ENCODE measurements at regions not wholly inside any gene's neighbourhood (a gene's known extent, or its start where the extent isn't known, plus 50 kb on each side); places are given as distances from the start of the nearest gene placed in this dataset.

GRCh38 chr12:130014485-130014807, 110.6 kb upstream of the TMEM132D start:
- no peak for ATAC-seq (ENCODE audit: poor library complexity)
- intact Hi-C loops (cut with DNase I): no loop called here
- no peak for DNase-seq

DNA sequence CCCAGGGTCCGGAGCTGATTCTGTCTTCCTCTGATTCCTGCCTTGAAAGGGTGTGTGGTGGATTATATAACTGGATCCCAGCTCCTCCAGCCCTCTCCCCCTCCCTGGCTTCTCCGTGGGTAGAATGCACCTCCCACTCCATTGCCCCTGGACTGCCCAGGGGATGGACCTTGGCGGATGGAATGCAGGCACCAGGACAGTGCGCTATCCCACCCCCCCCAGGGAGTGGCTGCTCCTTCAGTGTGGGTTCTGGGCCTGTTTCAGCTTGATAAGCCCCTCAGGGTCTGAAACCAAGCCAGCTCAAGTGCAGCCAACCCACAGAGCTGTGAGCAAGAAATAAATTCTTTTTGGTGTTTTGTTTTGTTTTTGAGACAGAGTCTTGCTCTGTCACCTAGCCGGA, 112.4 kb upstream of the TMEM132D start:
- intact Hi-C loops (cut with DNase I): no loop called here
- DNase-seq (no peak), ATAC-seq (ENCODE audit: poor library complexity) (no peak)

GRCh38 chr12:130016986-130017385, 113.2 kb upstream of the TMEM132D start:
- no peak for ATAC-seq (ENCODE audit: poor library complexity)
- no peak for DNase-seq
- intact Hi-C loops (cut with DNase I): no loop called here

DNA sequence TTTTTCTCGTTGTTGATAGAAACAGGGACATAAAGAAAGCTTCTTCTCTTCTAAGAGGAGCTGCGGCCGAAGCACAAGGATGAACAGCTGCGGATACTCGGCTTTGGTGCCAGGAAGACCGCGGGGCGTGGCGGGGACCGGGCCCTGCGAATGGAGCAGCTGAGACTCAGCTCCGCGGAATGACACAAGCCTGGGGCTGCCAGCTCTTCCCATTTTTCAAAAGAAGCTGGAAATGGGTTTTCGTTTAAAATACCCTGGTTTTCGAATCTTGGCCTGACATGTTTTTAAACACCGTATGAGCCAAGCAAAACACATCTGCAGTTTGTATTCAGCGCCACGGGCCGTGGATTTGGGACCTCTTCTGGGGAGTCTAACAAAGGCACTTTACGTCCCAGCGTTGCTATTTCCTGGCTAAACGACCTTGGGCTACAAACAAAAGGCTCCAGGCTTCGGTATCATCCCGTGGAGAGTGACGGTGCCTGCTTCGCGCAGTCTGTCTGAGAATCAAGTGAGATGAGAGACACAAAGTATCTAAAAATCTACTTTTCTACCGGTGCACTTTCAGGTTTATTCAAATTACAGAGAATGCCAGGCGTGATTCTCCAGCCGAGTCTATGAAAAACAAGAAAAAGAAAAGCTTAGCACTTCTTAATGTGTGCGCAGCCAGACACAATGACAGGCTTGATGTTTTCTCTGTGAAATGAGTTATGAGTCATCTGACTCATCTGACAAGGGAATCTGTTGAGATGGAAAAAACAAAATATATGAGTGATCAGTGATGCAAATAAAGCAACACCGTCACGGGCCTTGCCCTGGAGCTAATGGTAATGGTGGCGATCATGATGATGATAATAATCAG, 114.0 kb upstream of the TMEM132D start:
- DNase-seq: no peak
- intact Hi-C loops (cut with DNase I): no loop called here
- no peak for ATAC-seq (ENCODE audit: poor library complexity)

DNA sequence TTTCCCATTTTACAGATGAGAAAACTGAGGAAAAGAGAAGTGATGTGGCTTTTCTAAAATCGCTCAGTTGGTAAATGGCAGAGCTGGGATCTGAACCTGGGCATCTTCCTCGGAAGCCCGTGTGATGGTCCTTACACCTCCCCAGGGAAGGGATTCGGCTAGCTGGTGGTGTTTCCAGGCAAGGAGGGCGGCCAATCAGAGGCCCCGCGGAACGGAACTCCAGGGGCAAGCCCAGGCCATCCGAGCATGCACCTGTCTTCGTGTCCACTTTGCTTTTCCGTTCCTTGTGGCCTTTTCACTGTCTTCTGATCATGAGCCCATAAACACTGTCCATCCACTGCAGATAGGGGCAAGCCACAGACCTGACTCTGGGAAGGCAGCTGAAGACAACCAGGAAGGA, 114.8 kb upstream of the TMEM132D start:
- no peak for ATAC-seq (ENCODE audit: poor library complexity)
- intact Hi-C loops (cut with DNase I): no loop called here
- DNase-seq: no peak

- DNase-seq (no peak), ATAC-seq (ENCODE audit: poor library complexity) (no peak)
- intact Hi-C loops (cut with DNase I): no loop called here
Measured at GRCh38 chr12:130026608-130027176, 122.9 kb upstream of the TMEM132D start.

DNA sequence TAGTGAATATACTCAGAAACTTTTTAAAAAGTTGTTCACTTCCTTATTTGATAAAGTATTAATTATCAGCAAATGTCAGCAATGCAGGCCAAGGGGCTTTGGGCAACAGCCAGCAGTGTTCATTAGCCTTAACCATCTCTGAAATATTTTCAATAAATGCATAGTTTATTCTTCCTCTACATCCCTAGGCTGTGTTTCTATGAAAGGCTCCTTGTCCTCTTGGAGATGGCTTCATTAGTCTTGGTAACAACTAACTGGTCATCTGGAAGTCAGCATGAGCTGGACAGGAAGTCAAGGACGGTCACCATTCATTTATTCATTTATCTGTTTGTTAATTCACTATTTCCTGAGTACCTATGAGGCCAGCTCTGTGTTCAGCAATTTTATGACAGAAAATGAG, 124.0 kb upstream of the TMEM132D start:
- DNase-seq (no peak), ATAC-seq (ENCODE audit: poor library complexity) (no peak)
- intact Hi-C loops (cut with DNase I): no loop called here

DNA sequence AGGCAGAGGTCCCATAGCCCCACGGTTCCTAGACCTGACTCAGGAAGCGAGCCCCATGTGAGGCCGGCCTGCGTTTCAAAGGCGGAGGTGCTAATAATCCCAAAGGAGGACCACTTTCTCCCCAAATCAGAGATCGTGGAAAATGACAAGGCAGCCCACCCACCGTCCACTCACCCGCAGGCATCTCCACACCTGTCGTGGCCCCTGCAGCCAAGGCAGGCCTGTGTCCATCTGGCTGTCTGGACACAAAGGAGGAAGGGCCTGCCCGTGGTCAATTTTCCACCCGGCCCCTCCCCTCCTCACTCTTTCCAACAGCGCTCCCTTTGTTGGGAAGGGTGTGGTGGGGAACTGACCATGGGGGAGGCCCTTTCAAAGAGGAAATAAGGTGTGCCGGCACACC, 125.3 kb upstream of the TMEM132D start:
- intact Hi-C loops (cut with DNase I): no loop called here
- DNase-seq (no peak), ATAC-seq (ENCODE audit: poor library complexity) (no peak)

GRCh38 chr12:130031041-130031440, 127.2 kb upstream of the TMEM132D start:
- ATAC-seq (ENCODE audit: poor library complexity): no peak
- intact Hi-C loops (cut with DNase I): no loop called here
- DNase-seq: no peak

DNA sequence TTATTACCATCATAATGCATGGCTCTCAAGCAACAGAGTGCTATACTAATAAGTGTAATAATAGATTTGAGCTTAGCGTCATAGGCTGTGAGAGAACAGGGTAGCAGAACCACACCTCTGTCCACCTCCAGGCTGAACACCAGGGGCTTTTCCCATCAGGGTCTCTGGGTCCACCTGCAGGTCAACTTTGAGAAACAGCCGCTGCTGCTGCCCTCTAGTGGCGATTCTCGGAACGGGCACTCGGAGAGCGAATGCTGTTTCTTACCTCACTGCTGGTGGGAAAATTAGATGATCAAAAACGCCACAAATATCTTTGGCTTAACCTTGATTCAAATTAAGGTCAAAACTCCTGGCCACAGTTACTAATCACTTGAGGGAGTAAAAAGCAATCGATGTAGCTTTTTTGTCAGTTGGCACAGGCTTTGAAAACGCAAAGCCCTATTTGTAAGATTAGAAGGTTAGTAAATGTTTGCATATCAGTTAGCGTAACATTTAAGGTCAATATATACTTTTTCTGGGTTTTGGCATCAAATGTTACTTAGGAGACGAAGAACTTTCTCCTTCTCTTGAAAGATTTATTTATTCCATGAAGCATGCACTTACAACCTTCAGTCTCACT, 127.9 kb upstream of the TMEM132D start:
- ATAC-seq (ENCODE audit: poor library complexity) (no peak), DNase-seq (peak; percentile 72)
- intact Hi-C loops (cut with DNase I): no loop called here

DNA sequence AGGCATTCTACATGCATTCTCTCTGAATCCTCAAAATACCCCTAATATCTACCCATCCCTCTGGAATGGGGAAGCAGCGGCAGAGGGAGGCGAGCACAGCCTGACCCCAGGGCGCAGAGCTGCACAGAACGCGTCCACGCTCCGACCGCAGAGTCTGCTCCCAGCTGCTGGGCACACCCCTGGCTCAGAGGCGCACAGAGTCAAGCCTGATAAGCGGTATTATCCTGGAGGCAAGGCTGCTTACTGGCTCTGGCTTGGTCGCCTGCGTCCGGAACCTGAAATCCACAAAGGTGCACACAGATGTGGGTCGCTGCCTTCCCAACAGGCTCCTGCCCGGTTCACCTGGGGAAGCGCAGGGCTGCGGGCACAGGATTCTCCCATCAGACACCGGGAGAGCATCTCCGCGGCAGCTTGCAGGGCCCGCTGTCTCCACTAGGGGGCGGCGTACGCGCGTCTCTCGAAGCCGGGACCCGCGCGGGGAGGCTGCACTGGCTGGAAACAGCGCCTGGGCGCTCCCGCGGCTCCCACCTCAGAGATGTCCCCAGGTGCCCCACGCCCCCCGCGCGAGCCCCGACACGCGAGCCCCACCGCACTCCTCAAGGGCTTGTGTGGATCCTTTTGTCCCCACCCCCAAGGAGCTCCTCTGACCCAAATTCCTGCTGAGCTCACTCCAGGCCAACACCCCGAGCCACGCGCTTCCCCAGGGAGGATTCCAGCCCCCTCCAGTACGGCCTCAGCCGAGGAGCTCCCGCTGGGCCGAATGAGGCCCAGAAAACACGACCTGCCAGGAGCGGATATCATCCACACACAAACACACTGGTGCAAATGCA, 120.1 kb upstream of the FZD10 start:
- ATAC-seq (ENCODE audit: poor library complexity): no peak
- intact Hi-C loops (cut with DNase I): no loop called here
- peak; percentile 59 for DNase-seq

DNA sequence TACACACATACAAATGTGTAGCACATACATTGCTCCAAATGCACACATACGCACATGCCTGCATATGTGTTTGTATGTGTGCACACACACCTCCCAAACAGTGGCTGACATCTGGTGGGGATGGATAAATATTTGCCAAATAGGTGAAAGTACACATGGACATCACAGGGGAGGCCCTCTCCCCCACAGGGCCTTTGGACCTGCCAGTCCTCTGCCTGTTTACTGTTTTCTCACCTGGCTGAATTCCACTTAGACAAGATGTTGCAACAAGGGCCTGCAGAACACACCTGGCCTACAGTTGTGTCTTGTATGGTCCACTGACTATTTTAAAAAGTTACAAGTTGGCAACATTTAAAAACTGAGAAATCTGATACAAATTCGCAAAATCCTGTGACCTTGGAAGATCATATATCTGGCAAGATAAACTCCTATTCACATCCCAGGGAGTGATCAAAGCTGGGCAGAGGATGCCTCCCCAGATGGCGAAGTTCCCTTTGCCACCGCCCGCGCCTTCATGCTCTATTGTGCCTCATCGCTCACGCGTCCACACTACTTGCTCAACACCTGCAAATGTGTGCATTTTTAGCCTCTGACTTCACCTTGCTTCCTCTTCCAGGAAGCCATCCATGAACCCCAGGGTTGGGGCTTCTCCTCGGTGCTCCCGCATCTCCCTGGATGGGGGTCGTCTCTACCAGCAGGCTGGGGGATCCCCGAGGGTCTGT, 118.4 kb upstream of the FZD10 start:
- DNase-seq (no peak), ATAC-seq (ENCODE audit: poor library complexity) (no peak)
- intact Hi-C loops (cut with DNase I): no loop called here

GRCh38 chr12:130044991-130045621, 117.2 kb upstream of the FZD10 start:
- intact Hi-C loops (cut with DNase I): no loop called here
- no peak for DNase-seq
- no peak for ATAC-seq (ENCODE audit: poor library complexity)

GRCh38 chr12:130049666-130050065, 112.6 kb upstream of the FZD10 start:
- intact Hi-C loops (cut with DNase I): no loop called here
- no peak for ATAC-seq (ENCODE audit: poor library complexity)

DNA sequence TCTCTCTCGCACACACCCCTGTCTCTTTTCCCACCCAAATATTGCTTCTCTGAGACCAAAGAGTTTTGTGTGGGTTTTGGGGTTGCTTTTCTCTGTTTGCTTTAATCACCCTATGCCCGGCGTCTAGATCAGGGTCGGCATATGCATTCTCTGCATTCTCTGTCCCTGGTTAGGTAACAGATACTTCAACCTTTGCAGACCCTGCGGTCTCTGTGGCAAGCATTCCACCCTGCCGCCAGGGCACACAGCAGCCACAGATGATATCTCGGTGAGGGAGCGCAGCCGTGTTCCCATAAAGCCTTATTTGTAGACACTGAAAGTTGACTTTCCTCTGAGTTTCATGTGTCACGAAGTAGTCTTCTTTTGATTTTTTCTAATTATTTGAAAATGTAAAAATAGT, 110.4 kb upstream of the FZD10 start:
- ATAC-seq (ENCODE audit: poor library complexity): no peak
- DNase-seq: no peak
- intact Hi-C loops (cut with DNase I): no loop called here

More at GRCh38 chr12:130049666-130050065, 112.6 kb upstream of the FZD10 start:
- no peak for DNase-seq

GRCh38 chr12:130053651-130054069, 108.6 kb upstream of the FZD10 start:
- intact Hi-C loops (cut with DNase I): no loop called here
- DNase-seq (no peak), ATAC-seq (ENCODE audit: poor library complexity) (no peak)

DNA sequence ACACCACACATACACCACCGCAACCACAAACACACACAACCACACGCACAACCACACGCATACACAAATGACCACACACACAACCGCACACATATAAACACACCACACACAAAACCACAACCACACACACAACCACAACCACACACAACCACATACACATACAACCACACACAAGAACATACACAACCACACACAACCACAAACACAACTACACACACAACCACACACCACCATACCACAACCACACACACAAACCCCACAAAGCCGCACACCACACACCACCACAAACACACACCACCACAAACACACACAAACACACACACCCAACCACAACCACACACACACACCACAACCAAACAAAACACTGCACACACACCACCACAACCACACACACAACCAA, 107.5 kb upstream of the FZD10 start:
- DNase-seq (no peak), ATAC-seq (ENCODE audit: poor library complexity) (no peak)
- intact Hi-C loops (cut with DNase I): no loop called here

GRCh38 chr12:130058926-130059472, 103.3 kb upstream of the FZD10 start:
- DNase-seq (no peak), ATAC-seq (ENCODE audit: poor library complexity) (no peak)
- intact Hi-C loops (cut with DNase I): no loop called here
